SK-N-SH treated with all-trans-retinoic acid at 6 μM for 48 hours (cell line): ENCODE measurements at regions not wholly inside any gene's neighbourhood (a gene's known extent, or its start where the extent isn't known, plus 50 kb on each side); places are given as distances from the start of the nearest gene placed in this dataset.

Source experiments
- CSDC2 ChIP-seq: fragments of 250-450 bp; sonication (Bioruptor Pico); IDR thresholded peaks from 2 replicates; pipeline ENCODE4 v1.5.0; 2020; ENCODE audit warnings: mild to moderate bottlenecking, moderate library complexity
- ESRRG ChIP-seq: fragments of 250-450 bp; sonication (Bioruptor Pico); IDR thresholded peaks from 2 replicates; pipeline ENCODE4 v1.6.1; 2021; ENCODE audit warnings: mild to moderate bottlenecking
- GLIS3 ChIP-seq: fragments of 250-450 bp; sonication (Bioruptor Pico); IDR thresholded peaks from 2 replicates; pipeline ENCODE4 v1.5.0; 2020; ENCODE audit warnings: mild to moderate bottlenecking, moderate library complexity
- RARB ChIP-seq: fragments of 250-450 bp; sonication (Bioruptor Pico); IDR thresholded peaks from 2 replicates; pipeline ENCODE4 v1.8.0; 2021; ENCODE audit warnings: mild to moderate bottlenecking, moderate library complexity
- TCF4 ChIP-seq: fragments of 250-450 bp; sonication (Bioruptor Pico); IDR thresholded peaks from 2 replicates; pipeline ENCODE4 v1.8.0; 2021; ENCODE audit warnings: mild to moderate bottlenecking, moderate library complexity, borderline replicate concordance
- TOX ChIP-seq: fragments of 250-450 bp; sonication (Bioruptor Pico); IDR thresholded peaks from 2 replicates; pipeline ENCODE4 v1.8.0; 2021; ENCODE audit warnings: mild to moderate bottlenecking, moderate library complexity, borderline replicate concordance
- ZFP3 ChIP-seq: fragments of 250-450 bp; sonication (Bioruptor Pico); IDR thresholded peaks from 2 replicates; pipeline ENCODE4 v1.5.0; 2020; ENCODE audit warnings: mild to moderate bottlenecking, moderate library complexity
- ZFP30 ChIP-seq: fragments of 450-650 bp; formaldehyde crosslinking; IDR thresholded peaks from 2 replicates; pipeline ENCODE4 v1.5.0; 2022; ENCODE audit warnings: mild to moderate bottlenecking, moderate library complexity
- ZNF70 ChIP-seq: fragments of 450-650 bp; formaldehyde crosslinking; IDR thresholded peaks from 2 replicates; pipeline ENCODE4 v1.5.0; 2020; ENCODE audit warnings: mild to moderate bottlenecking, moderate library complexity
- TF ChIP-seq, protein P1 (sequence below): fragments of 250-450 bp; sonication (Bioruptor Pico); IDR thresholded peaks from 2 replicates; pipeline ENCODE4 v1.8.0; 2020; ENCODE audit warnings: mild to moderate bottlenecking, moderate library complexity, borderline replicate concordance
- TF ChIP-seq, protein P2 (sequence below): fragments of 250-450 bp; sonication (Bioruptor Pico); IDR thresholded peaks from 2 replicates; pipeline ENCODE4 v1.5.1; 2020; ENCODE audit warnings: low read depth, mild to moderate bottlenecking, moderate library complexity

DNA sequence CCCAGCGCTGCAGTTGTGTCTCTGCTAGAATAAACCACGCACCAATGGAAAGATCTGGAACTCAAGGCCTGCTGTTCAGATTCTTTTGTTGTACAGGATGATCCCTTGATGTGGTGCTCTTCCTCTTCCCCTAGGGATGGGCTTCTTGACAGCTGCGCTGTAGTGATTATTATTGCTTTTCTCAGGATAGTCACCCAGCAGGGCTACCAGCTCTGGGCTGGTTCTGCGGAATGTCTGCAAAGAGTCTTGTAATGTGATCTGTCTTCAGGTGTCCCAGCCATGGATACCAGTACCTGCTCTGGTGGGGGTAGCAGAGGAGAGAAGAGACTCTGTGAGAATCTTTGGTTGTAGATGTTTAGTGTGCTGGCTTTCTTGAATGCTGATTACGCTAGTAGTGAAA, 974.2 kb downstream of the NSUN3 start:
- TF ChIP-seq, protein P1, sequence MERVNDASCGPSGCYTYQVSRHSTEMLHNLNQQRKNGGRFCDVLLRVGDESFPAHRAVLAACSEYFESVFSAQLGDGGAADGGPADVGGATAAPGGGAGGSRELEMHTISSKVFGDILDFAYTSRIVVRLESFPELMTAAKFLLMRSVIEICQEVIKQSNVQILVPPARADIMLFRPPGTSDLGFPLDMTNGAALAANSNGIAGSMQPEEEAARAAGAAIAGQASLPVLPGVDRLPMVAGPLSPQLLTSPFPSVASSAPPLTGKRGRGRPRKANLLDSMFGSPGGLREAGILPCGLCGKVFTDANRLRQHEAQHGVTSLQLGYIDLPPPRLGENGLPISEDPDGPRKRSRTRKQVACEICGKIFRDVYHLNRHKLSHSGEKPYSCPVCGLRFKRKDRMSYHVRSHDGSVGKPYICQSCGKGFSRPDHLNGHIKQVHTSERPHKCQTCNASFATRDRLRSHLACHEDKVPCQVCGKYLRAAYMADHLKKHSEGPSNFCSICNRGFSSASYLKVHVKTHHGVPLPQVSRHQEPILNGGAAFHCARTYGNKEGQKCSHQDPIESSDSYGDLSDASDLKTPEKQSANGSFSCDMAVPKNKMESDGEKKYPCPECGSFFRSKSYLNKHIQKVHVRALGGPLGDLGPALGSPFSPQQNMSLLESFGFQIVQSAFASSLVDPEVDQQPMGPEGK: no peak
- no peak for TF ChIP-seq TOX (CRISPR knock-in tag)
- no peak for TF ChIP-seq TCF4 (CRISPR knock-in tag)
- no peak for TF ChIP-seq CSDC2 (CRISPR knock-in tag)
- TF ChIP-seq GLIS3 (CRISPR knock-in tag): no peak
- TF ChIP-seq ESRRG: no peak
- no peak for TF ChIP-seq ZFP30 (CRISPR knock-in tag)
- TF ChIP-seq ZNF70 (CRISPR knock-in tag): no peak
- TF ChIP-seq, protein P2, sequence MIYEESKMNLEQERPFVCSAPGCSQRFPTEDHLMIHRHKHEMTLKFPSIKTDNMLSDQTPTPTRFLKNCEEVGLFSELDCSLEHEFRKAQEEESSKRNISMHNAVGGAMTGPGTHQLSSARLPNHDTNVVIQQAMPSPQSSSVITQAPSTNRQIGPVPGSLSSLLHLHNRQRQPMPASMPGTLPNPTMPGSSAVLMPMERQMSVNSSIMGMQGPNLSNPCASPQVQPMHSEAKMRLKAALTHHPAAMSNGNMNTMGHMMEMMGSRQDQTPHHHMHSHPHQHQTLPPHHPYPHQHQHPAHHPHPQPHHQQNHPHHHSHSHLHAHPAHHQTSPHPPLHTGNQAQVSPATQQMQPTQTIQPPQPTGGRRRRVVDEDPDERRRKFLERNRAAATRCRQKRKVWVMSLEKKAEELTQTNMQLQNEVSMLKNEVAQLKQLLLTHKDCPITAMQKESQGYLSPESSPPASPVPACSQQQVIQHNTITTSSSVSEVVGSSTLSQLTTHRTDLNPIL (CRISPR knock-in tag): no peak
- no peak for TF ChIP-seq RARB (CRISPR knock-in tag)
- TF ChIP-seq ZFP3 (CRISPR knock-in tag): no peak
